Erythroblast (primary cell): ENCODE measurements at regions not wholly inside any gene's neighbourhood (a gene's known extent, or its start where the extent isn't known, plus 50 kb on each side); places are given as distances from the start of the nearest gene placed in this dataset.

ENCODE experiments used
- GATA1 ChIP-seq: IDR thresholded peaks from 2 replicates; pipeline ENCODE4 v1.6.1; 2011; ENCODE audit warnings: low read depth, mild to moderate bottlenecking, control low read depth, low read length, moderate library complexity
- POLR2A ChIP-seq: IDR thresholded peaks from 2 replicates; pipeline ENCODE4 v1.6.1; 2011; ENCODE audit warnings: mild to moderate bottlenecking, low read length

DNA sequence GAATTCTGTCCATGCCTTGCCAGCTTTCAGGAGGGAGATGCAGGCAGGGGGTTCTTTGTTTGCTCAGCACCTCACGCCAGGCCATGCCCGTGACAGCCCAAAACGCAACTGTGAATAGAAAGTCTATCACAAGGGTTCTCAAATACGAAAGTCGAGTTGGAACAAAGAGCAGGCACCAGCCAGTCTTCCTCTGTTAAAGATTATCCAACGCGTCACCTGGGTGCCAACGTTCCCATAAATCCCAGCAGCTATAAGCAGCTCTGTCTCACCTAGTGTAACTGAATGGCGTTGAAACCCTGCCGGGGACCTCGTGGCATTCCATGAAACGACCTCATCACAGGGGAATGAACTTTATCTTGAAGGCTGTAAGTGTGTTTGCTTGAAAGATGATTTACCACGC is 84.8 kb upstream of the GATA6 start:
- no peak for TF ChIP-seq POLR2A
- TF ChIP-seq GATA1, result no peak
